GM21619 (cell line): ENCODE measurements at regions not wholly inside any gene's neighbourhood (a gene's known extent, or its start where the extent isn't known, plus 50 kb on each side); places are given as distances from the start of the nearest gene placed in this dataset.

Source experiments
- ATAC-seq: cut with Tn5 transposase; IDR thresholded peaks from one replicate; pipeline ENCODE4 v1.9.1; 2021; ENCODE audit not compliant: unreplicated experiment

- no peak for ATAC-seq
Measured at GRCh38 chr2:126177479-126177878, 478.5 kb upstream of the GYPC start.

- no peak for ATAC-seq
Measured at GRCh38 chr2:126187668-126188067, 468.3 kb upstream of the GYPC start.

- no peak for ATAC-seq
Measured at GRCh38 chr2:126189527-126189926, 466.4 kb upstream of the GYPC start.

GRCh38 chr2:126200538-126200937, 455.4 kb upstream of the GYPC start:
- ATAC-seq, result no peak

DNA sequence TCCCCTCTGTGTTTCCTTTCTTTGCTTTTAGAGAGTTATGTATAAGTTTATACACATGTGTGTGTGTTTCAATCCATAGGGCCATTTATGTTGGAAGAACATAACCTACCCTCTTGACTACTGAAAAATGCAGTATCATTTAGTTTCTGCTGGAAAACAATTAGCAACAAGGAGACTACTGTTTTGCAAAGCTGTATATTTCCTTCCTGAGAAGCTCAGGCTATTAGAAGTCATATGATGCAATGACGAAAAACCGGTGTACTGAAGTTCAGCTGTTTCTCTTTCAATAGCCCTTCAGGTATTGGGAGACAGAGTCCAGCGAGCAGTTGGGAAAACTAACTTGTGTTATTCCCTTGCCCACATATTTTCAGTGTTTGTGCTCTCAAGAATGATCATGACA, 447.7 kb upstream of the GYPC start:
- ATAC-seq, result no peak

DNA sequence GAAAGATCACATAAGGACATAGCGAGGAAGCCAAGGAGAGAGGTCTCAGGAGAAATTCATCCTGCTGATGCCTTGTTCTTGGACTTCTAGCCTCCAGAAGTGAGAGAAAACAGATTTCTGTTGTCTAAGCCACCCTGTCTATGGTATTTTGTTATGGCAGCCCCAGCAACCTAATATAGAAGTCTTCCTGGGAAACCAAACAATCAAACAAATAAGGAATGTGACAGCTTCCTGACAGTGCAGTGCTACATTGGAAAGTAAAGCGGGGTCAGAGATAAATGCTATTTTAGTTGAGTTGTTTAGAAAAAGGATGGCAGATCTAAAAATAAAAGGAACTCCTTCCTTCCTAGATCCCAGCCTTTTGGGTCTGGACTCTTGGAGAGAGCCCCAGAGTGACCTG, 443.2 kb upstream of the GYPC start:
- ATAC-seq, result no peak

GRCh38 chr2:126219081-126219480, 436.9 kb upstream of the GYPC start:
- ATAC-seq, result no peak

DNA sequence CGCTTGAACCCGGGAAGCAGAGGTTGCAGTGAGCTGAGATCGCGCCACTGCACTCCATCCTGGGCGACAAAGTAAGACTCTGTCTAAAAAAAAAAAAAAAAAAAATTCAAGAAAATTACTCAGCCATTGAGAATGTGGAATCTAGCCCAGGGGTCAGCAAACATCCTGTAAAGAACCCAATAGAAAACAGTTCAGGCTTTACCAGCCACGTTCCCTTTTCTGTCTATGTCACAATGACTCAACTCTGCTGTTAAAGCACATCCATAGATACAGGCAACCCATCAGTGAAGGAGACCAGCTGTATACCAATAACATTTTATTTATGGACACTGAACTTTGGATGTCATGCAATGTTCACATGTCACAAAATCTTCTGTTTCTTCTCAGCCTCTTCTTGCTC, 435.6 kb upstream of the GYPC start:
- no peak for ATAC-seq

DNA sequence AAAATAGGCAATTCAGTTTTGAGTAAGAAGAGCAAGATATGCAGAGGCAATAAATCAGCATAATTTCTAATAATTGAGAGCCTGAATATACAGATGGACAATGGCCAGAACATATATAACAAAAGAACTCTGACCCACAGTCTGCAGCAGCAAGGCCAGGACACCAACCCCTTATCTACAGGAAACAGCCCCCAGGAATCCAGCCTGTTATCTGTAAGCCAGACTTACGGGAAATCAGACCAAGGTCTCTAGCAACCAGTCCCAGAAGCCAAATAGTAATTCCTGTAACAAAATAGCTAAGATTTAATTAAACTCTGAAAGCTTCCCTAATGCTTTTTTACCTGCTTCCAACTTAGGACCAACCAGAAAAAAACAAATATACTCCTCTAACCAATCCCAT, 434.5 kb upstream of the GYPC start:
- ATAC-seq, result no peak

DNA sequence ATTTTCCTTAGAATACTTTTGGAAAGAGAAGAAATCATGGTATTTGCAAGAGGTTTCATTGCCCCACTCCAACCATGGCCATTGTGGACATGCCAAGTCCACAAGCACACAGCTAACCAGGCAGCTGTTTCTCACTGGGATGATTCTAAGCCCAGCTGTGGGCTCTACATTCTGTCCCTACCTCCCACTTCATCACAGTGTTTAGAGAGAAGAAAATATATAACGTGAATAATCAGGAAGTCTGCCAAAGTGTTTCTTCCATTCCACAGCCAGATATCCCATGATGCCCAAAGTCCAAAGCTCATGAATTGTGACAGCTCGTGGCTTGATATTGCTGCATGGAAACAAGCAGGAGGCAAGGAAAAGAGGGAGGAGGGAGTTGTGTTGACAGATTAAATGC, 433.7 kb upstream of the GYPC start:
- no peak for ATAC-seq

DNA sequence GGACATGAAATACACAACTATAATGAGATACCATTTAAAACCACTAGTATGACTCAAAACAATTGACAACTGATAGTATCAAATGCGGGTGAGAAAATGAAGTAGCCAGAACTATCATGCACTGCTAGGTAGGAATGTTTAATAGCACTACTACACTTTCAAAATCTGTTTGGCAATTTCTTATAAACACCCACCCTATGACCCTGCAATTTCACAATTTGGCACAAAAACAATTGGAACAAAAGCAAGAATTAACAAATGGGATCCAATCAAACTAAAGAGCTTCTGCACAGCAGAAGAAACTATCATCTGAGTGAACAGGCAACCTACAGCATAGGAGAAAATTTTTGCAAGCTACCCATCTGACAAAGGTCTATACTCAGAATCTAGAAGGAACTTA, 431.2 kb upstream of the GYPC start:
- ATAC-seq, result no peak

GRCh38 chr2:126227250-126227649, 428.7 kb upstream of the GYPC start:
- no peak for ATAC-seq

GRCh38 chr2:126228531-126228930, 427.4 kb upstream of the GYPC start:
- ATAC-seq, result no peak

DNA sequence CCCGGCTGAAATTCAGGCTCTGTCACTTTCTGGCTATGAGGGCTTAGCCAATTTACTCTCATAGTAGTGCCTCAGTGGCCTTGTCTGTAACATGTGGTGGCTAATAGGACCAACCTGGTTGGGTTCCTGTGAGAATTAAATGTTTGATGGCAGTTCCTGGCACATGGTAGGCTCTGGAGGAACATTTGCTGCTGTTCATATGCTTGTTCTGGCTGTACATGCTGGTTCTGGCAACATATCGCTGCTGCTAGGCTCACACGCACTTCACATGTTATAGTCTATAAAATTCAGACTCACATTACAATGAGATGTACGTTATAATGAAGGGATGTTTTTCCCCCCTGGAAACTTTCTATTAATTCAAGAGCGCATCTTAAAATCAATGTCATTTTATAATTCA, 417.7 kb upstream of the GYPC start:
- no peak for ATAC-seq

DNA sequence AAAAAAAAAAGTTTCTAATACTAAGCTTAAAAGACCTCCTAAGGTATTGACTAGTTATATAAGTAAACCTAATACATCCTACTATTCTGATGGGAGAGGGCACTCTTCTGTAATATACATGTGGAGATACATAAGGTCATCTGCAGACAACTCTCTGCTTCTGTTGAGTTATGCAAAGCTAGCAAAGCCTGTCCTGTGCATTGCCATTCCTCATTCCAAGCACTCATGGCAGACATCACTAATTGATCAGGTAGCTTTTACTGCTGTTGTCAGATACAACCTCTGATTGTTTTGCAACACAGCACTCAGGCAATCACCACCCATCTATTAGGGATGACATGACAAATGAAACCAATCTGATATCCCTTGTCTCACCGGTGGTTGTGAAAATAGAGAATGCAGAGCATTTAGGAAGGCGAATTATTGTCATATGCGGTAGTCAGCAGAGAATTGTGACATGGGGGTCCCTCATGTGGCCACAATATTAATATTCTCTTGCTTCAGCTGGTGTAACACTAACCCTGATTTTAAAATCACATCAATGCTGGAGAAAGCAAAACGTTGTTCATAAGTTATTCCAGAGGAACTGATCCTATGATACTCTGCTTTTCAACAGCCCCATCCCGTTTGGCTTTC, 416.5 kb upstream of the GYPC start:
- ATAC-seq, result no peak

DNA sequence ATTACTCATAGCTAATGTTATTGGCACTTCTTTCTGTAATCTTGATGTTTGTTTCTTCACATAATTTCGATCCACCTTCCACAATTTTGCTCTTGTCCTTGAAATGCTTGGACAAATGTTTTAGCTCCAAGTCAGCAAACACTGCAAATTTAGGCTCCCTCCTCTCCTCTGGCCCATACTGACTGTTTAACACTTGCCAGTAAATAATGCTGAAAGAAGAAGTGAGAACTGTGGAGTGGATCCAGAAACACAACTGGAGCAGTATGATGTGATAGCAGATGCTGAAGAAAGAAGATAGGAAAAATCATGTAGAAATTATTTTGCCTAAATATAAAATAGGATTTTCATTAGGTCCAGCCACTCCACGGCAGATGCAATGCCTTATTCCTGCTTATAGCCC, 415.0 kb upstream of the GYPC start:
- no peak for ATAC-seq

DNA sequence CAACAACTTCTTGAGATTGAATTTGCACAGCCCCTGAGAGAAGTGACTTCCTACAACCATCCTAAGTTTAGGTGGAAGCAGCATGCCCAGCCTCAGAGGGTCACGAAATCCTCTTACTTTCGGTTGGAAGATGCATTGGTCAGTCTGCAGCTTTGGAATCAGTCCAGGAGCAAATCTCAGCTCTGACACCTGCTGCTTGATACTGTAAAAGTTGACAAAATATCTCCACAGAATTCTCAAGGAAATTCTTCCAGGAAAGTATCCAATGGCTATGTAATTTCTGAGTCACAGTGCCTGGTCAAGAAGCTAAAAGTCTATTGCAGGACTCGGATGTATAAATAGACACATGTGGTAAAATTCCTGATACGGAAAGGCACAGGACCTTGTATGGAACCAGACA, 414.5 kb upstream of the GYPC start:
- ATAC-seq, result no peak

DNA sequence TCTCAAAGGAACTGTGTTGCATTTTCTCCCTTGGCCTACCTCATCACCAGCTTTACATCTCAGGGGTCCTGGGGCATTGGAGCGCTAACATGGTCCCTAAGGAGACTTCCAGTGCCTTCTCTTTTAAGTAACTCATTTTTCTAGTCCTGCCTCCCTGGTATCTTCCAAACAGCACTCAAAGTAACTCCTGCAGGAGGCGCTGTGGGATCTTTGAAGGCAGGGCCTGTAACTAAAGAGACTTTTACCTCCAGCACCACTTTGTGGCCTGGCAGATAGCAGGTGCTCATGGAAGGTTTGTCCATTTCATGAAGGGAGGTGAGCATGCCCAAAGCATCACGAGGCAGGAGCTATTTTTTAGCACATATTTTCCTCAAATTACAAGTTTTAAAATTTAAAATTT, 411.0 kb upstream of the GYPC start:
- ATAC-seq, result no peak

- no peak for ATAC-seq
Measured at GRCh38 chr2:126253669-126254068, 402.3 kb upstream of the GYPC start.

- no peak for ATAC-seq
Measured at GRCh38 chr2:126264625-126265024, 391.3 kb upstream of the GYPC start.

GRCh38 chr2:126269911-126270310, 386.0 kb upstream of the GYPC start:
- ATAC-seq, result no peak

GRCh38 chr2:126270587-126270986, 385.4 kb upstream of the GYPC start:
- no peak for ATAC-seq

DNA sequence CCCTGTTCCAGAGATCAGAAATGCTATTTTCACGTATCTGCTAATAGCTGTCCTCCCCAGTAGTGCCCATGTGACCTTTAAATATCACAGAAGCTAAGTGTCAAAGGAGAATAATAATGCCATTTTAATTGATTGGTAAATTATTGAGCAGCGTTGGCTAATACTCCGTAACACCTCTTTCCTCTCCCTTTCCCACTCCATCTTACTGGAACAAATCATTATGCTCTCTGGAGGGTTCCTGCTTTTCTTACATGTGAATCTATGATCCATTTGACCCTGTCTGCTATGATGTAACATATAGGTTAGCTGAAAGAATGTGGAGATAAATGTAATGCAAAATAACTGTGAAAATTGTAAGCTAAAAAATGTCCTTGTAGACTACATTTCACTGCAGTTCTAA, 383.6 kb upstream of the GYPC start:
- no peak for ATAC-seq

DNA sequence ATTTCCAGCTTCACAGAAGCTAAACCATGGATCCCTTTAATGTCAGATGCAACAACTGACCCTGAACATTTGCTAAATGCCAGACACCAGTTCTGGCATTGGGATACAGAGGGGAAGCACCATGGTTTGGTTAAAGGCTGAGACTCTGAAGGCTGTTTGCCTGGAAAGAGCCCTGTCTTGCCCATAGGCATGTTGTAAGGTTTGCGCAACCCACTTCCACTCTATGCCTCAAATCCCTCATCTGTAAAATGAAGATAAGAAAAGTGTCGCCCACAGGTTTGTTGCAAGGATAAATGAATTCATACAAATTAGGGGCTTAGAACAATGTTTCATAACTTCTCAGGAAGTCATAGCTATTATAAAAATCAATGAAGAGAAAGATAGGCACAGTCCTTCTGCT, 380.9 kb upstream of the GYPC start:
- ATAC-seq, result no peak
